PC-3 (cell line): ENCODE measurements at regions not wholly inside any gene's neighbourhood (a gene's known extent, or its start where the extent isn't known, plus 50 kb on each side); places are given as distances from the start of the nearest gene placed in this dataset.

Source experiments
- ATAC-seq: fragments of 200-7000 bp; cut with Tn5 transposase; 2 replicates; pipeline ENCODE4 v1.9.1; 2020; ENCODE audit warnings: mild to moderate bottlenecking, moderate library complexity
- BruUV-seq: library from RNA; stranded (reverse); fragments of 400-500 nt; replicated peaks from 2 replicates; lab custom pipeline; 2021; lab: Mats Ljungman, UMichigan
- CTCF ChIA-PET: fragments of 300-600 bp; sonication (Branson Sonifier 250); formaldehyde crosslinking; loops from one replicate; lab custom pipeline; 2022; ENCODE audit warnings: antibody characterized with exemption; lab: Charles Lee
- POLR2A ChIA-PET: fragments of 300-600 bp; sonication (Branson Sonifier 250); formaldehyde crosslinking; loops from one replicate; lab custom pipeline; 2022; ENCODE audit warnings: antibody characterized with exemption; ENCODE audit not compliant: unreplicated experiment; lab: Charles Lee
- DNase-seq: peaks from one replicate; pipeline ENCODE4 v3.0.0-alpha.2; 2015
- H2AFZ ChIP-seq: fragments of 300-600 bp; sonication (generic); 2 replicates; pipeline ENCODE4 v1.6.0; 2016; ENCODE audit warnings: antibody characterized with exemption, low read length
- H3F3A ChIP-seq: fragments of 300-600 bp; sonication (generic); one replicate; pipeline ENCODE4 v1.6.0; 2017; ENCODE audit warnings: antibody characterized with exemption, low read length, control low read depth, mild to moderate bottlenecking; ENCODE audit not compliant: unreplicated experiment
- H3K27ac ChIP-seq: fragments of 300-600 bp; sonication (generic); 2 replicates; pipeline ENCODE4 v1.5.1; 2016; ENCODE audit warnings: mild to moderate bottlenecking, low read length
- H3K27me3 ChIP-seq: fragments of 300-600 bp; sonication (generic); 2 replicates; pipeline ENCODE4 v1.6.1; 2016; ENCODE audit warnings: low read length, mixed read lengths
- H3K36me3 ChIP-seq: fragments of 300-600 bp; sonication (generic); 2 replicates; pipeline ENCODE4 v1.6.1; 2016; ENCODE audit warnings: low read depth, mixed run types, low read length, mixed read lengths
- H3K4me1 ChIP-seq: fragments of 300-600 bp; sonication (generic); 2 replicates; pipeline ENCODE4 v1.5.1; 2016; ENCODE audit warnings: low read length; ENCODE audit not compliant: insufficient read depth
- H3K4me2 ChIP-seq: fragments of 300-600 bp; sonication (generic); 2 replicates; pipeline ENCODE4 v1.6.0; 2016; ENCODE audit warnings: low read length
- H3K4me3 ChIP-seq: fragments of 300-600 bp; sonication (generic); 2 replicates; pipeline ENCODE4 v1.5.1; 2016; ENCODE audit warnings: mild to moderate bottlenecking, low read length, mixed read lengths
- H3K79me2 ChIP-seq: fragments of 300-600 bp; sonication (generic); 2 replicates; pipeline ENCODE4 v1.6.1; 2017; ENCODE audit warnings: low read length, mixed read lengths
- H3K9ac ChIP-seq: fragments of 300-600 bp; sonication (generic); 2 replicates; pipeline ENCODE4 v1.6.0; 2016; ENCODE audit warnings: mild to moderate bottlenecking, low read length
- H3K9me2 ChIP-seq: fragments of 300-600 bp; sonication (generic); replicated peaks from 2 replicates; pipeline ENCODE4 v1.6.1; 2016; ENCODE audit warnings: mixed run types, low read length, mixed read lengths
- H3K9me3 ChIP-seq: fragments of 300-600 bp; sonication (generic); 2 replicates; pipeline ENCODE4 v1.6.1; 2016; ENCODE audit warnings: low read length, mixed read lengths
- H4K20me1 ChIP-seq: fragments of 300-600 bp; sonication (generic); 2 replicates; pipeline ENCODE4 v1.6.1; 2016; ENCODE audit warnings: low read length, mixed read lengths
- CTCF ChIP-seq: fragments of 300-600 bp; sonication (generic); conservative IDR thresholded peaks from 2 replicates; pipeline ENCODE4 v1.5.1; 2017; ENCODE audit warnings: antibody characterized with exemption, low read depth, mild to moderate bottlenecking, low read length
- EZH2 ChIP-seq: fragments of 300-600 bp; sonication (generic); IDR thresholded peaks from one replicate; pipeline ENCODE4 v1.6.1; 2017; ENCODE audit warnings: antibody characterized with exemption, mild to moderate bottlenecking, low read length; ENCODE audit not compliant: unreplicated experiment
- EZH2phosphoT487 ChIP-seq: fragments of 300-600 bp; sonication (generic); IDR thresholded peaks from 2 replicates; pipeline ENCODE4 v1.6.1; 2018; ENCODE audit warnings: mild to moderate bottlenecking, antibody characterized with exemption, low read length, borderline replicate concordance
- intact Hi-C: fragments of 100-400 bp; cut with micrococcal nuclease; formaldehyde crosslinking; loops from 2 replicates; pipeline ENCODE4 v1.9.0; 2023

DNA sequence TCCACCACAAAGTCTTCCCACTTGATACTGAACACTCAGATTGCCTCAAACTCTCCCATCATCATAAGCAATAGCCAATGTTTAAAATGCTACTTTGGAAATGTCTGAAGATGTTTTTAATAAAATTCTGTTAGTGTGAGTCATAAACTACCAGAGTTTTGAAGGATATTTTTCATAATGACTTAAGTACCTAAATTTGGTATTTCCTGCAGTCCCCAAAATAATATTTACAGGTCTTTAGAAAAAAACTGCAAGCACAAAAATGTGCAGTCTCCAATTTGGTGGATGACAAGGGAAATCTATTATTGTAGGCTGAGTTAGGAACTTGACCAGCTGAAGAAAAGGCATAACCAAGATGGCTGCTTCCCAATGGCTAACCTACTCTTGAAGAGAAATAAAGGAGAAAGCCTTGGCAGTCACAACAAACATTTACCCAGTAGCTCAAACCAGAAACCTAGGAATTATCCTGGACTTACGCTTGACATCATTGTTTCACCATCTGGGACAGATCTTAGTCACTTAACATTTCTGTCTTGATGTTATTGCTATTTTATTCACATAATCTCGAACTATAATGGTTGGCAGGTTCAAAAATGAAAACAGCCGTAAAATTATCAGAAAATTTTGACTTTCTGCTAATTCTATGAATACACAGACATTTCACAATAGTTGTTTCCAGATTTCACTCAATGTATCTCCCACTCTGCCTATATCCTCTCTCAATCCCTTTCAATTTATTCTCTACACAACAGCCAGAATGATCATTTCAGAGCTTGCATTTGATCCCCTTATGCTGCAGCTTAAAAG lies 111.2 kb upstream of the STEAP1B start:
- H3K4me2 ChIP-seq, result no peak overlapping the region
- ChIA-PET CTCF (no interaction called here), POLR2A (interaction anchor here (0.6 kb wide), 1 partner anchor 108 kb away, joined by 3 read pairs; no protein-coding TSS in a partner anchor)
- no peaks in the 10 kb centered on the region for H3K9me3 ChIP-seq
- H4K20me1 ChIP-seq, result no peaks in the 10 kb centered on the region
- H3K27ac ChIP-seq, result no peak overlapping the region
- ATAC-seq, result no peak
- no peaks in the 10 kb centered on the region for H3F3A ChIP-seq
- no TSS peak for BruUV-seq
- TF ChIP-seq CTCF, result no peak
- TF ChIP-seq EZH2, result no peak
- TF ChIP-seq EZH2phosphoT487, result no peak
- no peak overlapping the region for H3K4me3 ChIP-seq
- intact Hi-C loops, result no loop called here
- no peaks in the 10 kb centered on the region for H3K79me2 ChIP-seq
- H3K9ac ChIP-seq, result no peak overlapping the region
- H3K27me3 ChIP-seq, result no peaks in the 10 kb centered on the region
- H3K36me3 ChIP-seq, result no peaks in the 10 kb centered on the region
- H3K4me1 ChIP-seq, result no peaks in the 10 kb centered on the region
- no peaks in the 10 kb centered on the region for H3K9me2 ChIP-seq
- H2AFZ ChIP-seq, result no peak overlapping the region
- no peak for DNase-seq

GRCh38 chr7:22610263-22610662 lies 110.3 kb upstream of the STEAP1B start:
- intact Hi-C loops, result no loop called here
- no peaks in the 10 kb centered on the region for H3K4me1 ChIP-seq
- no peak overlapping the region for H3K9ac ChIP-seq
- no peaks in the 10 kb centered on the region for H3K9me2 ChIP-seq
- no peak for DNase-seq
- no TSS peak for BruUV-seq
- no peak overlapping the region for H3K4me2 ChIP-seq
- H3K79me2 ChIP-seq, result no peaks in the 10 kb centered on the region
- no peak overlapping the region for H3K4me3 ChIP-seq
- ChIA-PET POLR2A (no interaction called here), CTCF (no interaction called here)
- H3K36me3 ChIP-seq, result no peaks in the 10 kb centered on the region
- H3K9me3 ChIP-seq, result no peaks in the 10 kb centered on the region
- no peaks in the 10 kb centered on the region for H4K20me1 ChIP-seq
- no peak for TF ChIP-seq EZH2phosphoT487
- TF ChIP-seq CTCF, result no peak
- no peak for TF ChIP-seq EZH2
- ATAC-seq, result no peak
- no peak overlapping the region for H3K27ac ChIP-seq
- H3K27me3 ChIP-seq, result no peaks in the 10 kb centered on the region
- H3F3A ChIP-seq, result no peaks in the 10 kb centered on the region
- H2AFZ ChIP-seq, result no peak overlapping the region

GRCh38 chr7:22607180-22607579 lies 107.2 kb upstream of the STEAP1B start:
- BruUV-seq, result no TSS peak
- no peaks in the 10 kb centered on the region for H4K20me1 ChIP-seq
- no peak overlapping the region for H3K9ac ChIP-seq
- ATAC-seq (no peak), DNase-seq (no peak)
- TF ChIP-seq EZH2phosphoT487 (no peak), CTCF (no peak), EZH2 (no peak)
- no peaks in the 10 kb centered on the region for H3K36me3 ChIP-seq
- CTCF ChIA-PET, result no interaction called here
- H3K27me3 ChIP-seq, result no peaks in the 10 kb centered on the region
- no peaks in the 10 kb centered on the region for H3F3A ChIP-seq
- H3K27ac ChIP-seq, result no peak overlapping the region
- POLR2A ChIA-PET, result no interaction called here
- H3K9me3 ChIP-seq, result no peaks in the 10 kb centered on the region
- H3K4me1 ChIP-seq, result peaks cover under 1% of the 10 kb centered on the region; the same call in 1 of the 2 replicates
- no peaks in the 10 kb centered on the region for H3K79me2 ChIP-seq
- H2AFZ ChIP-seq, result no peak overlapping the region
- no peaks in the 10 kb centered on the region for H3K9me2 ChIP-seq
- H3K4me2 ChIP-seq, result no peak overlapping the region
- intact Hi-C loops, result no loop called here
- no peak overlapping the region for H3K4me3 ChIP-seq
